Kidney tubule cell (primary cell): ENCODE measurements at regions not wholly inside any gene's neighbourhood (a gene's known extent, or its start where the extent isn't known, plus 50 kb on each side); places are given as distances from the start of the nearest gene placed in this dataset.
"Not testable (repeated sequence)": the region's sequence is repeated elsewhere in the genome, so short reads cannot be mapped to it uniquely, and the experiment has no call there.

ENCODE experiments used
- DNase-seq: peaks from one replicate; pipeline ENCODE4 v3.0.0-alpha.2; 2018; ENCODE audit warnings: low spot score

DNA sequence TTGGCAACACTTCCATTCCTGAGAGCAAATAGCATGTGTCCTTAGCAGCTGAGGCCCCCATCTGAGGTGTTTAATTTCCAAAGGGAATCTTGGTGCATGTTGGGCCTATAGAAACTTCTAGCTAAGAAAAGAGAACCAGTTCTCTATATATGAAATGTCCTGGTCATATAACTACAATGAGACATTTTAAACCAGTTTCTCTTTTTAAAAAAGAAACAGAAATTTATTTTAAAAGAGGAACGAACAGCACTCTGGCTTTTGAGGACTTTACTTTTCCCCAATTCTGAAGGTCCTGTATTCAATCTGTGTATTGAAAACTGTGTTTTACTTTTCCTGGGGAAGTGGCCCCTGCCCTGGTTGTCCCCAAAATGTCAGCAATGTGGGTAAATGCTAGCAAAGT lies 94.0 kb upstream of the FOXN2 start:
- no peak for DNase-seq

DNA sequence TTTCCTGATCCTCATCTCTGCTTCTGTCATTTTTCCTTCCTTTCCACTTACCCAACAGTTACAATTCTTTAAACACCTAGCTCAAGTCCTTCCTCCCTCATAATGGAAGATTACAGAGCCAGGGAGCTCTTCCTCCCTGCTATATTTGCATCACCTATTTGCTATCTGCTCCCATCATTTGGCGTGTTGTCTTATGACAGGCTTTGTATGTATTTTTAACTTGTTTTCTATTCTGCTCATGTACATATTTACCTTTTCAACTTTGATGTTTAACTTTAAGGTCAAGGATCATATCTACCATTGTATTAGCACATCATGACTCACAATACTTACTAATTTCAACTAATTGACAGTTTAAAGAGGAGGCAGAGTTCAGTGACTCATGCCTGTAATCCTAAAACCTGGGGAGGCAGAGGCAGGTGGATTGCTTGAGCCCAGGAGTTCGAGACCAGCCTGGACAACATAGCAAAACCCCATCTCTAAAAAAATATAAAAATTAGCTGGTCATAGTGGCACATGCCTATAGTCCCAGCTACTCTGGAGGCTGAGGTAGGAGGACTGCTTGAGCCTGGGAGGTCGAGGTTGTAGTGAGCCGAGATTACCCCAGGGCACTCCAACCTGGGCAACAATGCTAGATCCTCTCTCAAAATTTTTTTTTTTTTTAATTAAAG lies 92.5 kb upstream of the FOXN2 start:
- peak; percentile 25 for DNase-seq

DNA sequence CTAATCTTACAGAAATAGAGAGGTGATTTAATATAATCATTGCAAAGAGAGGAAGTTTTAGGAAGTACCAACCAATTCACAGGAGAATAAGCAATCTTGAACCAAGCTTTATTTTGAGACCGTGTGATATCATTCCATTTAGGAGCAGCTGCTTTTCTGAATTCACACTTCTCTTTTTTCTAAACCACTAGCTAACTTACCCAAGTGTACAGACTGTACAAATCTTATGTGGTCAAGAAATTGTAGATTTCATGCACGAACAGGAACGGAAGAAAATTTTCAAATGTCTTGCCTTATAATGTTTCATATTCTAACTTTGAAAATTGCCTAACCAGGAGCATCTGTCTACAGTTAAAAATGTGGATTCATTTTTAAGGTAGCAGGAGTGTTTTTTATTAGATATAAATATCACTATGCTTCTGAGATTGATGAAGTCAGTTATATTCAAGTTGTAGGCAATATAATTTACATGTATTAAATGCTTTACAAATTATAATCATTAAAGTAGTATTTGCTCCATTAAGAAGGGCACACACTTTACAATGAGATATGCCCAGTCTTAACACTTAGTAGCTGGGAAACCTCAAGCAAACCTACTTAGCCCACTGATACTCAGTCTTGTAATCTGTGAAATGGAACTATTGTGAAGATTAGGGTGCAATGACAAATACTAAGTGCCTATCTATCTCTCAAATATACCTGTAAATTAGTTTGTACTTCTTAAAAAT lies 86.7 kb upstream of the FOXN2 start:
- DNase-seq, result no peak

DNA sequence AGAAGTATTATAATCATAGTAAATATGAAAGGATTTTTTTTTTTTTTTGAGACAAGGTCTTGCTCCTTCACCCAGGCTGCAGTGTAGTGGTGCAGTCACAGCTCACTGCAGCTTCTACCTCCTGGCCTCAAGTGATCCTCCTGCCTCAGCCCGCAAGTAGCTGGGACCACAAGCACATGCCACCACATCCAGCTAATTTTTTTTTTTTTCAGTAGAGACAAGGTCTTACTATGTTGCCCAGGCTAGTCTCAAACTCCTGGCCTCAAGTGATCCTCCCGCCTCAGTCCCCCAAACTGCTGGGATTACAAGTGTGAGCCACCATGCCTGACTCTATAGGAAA lies 86.2 kb upstream of the FOXN2 start:
- no peak for DNase-seq

DNA sequence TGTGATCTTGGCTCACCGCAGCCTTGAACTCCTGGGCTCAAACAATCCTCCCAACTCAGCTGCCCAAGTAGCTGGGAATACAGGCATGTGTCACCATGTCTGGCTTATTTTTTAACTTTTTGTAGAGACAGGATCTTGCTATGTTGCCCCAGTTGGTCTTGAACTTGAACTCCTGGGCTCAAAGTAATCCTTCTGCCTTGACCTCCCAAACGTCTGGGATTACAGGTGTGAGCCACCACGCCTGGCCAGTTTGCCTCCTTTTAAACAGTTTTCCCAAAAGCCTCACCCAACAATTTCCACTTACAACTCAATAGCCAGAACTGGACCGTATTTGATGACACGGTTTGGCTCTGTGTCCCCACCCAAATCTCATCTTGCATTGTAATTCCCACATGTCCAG lies 85.4 kb upstream of the FOXN2 start:
- DNase-seq, result no peak

DNA sequence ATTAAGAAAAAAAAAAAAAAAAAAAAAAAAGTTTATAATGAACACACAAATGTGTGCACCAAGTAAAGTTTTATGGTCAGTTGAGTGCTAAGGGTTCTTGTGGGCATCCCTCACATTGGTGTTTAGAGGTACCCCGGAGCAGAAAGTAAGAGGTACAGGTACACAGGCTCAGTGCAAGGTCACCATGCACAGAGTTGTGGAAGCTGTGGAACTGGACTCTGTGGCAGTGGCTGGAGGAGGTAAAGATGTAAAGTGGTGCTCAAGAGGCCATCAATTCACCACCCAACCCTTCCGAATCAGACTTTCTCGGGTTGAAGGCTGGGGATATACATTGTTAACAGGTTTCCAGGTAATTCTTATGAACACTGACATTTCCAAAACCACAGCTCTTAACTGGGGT lies 83.6 kb upstream of the FOXN2 start:
- DNase-seq, result no peak

DNA sequence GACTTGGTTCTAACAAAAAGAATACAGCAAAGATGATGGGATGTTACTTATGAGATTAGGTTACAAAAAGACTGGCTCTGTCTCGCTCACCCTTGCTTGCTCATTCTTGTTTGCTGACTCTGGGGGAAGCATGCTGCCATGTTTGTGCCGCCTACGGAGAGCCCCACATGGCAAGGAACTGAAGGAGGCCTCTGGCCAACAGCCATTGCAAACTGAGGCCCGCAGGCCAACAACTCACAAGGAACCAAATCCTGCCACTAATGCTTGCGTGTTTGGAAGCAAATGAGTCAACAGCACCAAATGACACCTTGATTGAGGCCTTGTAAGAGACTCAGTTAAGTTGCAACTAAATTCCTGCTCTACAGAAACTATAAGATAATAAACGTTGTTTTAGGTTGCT lies 82.1 kb upstream of the FOXN2 start:
- DNase-seq, result no peak

DNA sequence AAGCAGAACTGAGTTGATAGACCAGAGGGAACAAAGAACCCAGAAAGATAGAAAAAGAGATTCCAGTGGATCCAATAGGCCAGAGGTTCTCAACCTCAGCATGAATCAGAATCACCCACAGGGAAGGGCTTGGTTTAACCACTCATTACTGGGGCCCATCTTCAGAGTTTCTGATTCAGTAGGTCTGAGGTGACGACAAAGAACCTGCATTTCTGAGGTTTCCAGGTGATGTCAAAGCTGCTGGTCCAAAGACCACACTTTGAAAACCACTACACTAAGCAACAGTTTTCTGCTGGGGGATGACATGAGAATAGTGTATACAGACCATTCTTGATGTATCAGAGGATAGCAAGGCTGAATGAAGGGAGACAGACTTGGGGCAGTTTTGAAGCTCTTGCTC lies 81.5 kb upstream of the FOXN2 start:
- peak; percentile 55 for DNase-seq

DNA sequence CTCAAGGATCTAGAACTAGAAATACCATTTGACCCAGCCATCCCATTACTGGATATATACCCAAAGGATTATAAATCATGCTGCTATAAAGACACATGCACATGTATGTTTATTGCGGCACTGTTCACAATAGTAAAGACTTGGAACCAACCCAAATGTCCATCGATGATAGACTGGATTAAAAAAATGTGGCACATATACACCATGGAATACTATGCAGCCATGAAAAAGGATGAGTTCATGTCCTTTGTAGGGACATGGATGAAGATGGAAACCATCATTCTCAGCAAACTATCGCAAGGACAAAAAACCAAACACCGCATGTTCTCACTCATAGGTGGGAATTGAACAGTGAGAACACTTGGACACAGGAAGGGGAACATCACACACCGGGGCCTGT lies 80.7 kb upstream of the FOXN2 start:
- DNase-seq, result not testable (repeated sequence)

DNA sequence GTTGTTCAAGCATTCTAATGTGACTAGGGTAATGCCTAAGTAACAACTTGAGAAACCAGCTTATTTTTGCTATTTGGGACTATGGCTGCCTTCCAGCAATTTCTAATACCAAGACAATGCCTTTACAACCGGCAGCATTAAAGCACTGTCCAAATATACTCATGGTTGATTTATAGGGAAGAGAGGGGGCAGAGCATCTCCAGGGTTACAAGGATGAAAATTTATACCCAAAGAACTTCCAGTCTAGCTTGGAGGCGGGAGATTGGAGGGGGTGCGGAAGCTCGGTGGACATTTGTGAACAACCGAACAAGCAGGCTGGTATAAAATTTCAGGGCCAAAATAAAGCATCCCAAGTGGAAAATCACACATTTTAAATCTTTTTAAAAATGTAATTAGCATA lies 79.4 kb upstream of the FOXN2 start:
- no peak for DNase-seq

DNA sequence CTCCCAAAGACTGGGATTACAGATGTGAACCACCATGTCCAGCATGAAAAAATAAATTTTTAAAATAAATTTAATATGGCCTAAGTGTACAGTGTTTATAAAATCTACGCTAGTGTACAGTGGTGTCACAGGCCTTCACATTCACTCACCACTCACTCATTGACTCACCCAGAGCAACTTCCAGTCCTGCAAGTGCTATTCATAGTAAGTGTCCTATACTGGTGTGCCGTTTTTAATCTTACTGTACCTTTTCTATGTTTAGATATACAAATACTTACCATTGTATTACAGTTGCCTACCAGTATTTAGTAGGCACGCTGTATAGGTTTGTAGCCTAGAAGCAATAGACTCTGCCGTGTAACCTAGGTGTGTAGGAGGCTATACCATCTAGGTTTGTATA lies 76.1 kb upstream of the FOXN2 start:
- DNase-seq, result no peak

DNA sequence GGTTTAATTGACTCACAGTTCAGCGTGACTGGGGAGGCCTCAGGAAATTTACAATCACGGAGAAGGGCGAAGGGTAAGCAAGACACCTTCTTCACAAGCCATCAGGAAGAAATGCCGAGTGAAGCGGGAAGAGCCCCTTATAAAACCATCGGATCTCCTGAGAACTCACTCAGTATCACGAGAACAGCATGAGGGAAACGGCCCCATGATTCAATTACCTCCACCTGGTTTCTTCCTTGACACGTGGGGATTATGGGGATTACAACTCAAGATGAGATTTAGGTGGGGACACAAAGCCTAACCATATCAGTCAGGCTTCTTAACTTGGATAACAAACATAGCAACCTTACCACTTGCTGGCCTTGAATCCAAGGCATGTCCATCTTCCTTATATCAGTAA lies 73.6 kb upstream of the FOXN2 start:
- no peak for DNase-seq

DNA sequence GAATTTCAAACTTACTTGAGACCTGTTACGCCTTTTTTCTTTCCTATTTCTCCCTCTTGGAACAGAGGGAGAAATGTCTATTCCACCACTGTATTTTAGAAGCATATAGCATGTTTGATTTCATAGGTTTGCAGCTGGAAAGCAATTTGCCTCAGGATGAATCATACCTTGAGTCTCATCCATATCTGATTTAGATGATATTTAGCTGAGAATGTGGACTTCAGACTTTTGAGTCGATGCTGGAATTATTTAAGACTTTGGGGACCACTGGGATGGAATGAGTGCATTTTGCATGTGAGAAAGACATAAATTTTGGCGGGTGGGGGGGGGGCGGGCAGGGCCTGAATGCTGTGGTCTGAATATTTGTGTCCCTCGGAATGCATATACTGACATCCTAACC lies 67.3 kb upstream of the FOXN2 start:
- DNase-seq, result no peak

DNA sequence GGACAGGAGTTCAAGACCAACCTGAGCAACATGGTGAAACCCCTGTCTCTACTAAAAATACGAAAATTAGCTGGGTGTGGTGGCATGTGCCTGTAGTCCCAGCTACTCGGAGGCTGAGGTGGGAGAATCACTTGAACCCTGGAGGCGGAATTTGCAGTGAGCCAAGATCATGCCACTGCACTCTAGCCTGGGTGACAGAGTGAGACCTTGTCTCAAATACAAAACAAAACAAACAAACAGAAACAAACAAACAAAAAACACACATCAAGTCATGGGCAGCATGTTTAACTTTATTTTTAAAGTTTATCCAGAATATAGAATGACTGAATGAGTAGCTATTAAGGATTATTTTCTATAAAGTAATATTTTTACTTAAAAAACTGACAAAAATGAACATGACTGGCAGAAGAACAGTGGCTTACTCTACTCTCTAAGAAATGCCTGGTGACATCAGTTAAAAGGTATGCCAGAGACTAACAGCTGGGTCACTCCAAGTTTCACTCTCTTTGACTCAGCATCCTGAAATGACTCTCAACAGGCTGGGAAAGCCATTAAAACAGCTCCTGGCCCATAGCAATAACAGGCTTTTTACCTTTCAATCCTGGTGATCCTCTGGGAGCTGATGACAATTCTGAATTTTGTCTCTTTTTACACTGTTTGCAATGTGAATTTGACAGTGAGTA lies 66.1 kb upstream of the FOXN2 start:
- DNase-seq, result peak; percentile 93

DNA sequence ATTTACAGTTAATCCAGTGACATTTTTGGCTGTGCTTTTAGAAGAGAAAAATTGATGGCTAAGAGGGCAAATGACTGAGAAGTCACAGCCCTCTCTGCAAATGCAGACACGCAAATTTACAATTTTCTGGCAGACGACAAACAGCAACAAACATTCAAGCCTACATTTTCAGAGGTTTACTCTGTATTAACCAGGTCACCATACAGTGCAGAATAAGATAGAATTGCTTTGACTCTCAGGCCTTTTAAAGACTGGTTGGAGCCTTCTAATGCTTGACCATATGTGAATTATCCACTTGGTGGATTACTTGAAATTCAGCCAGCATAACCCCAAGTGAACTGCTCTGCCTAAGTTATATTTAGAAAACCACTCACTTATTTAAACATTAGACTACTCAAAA lies 65.5 kb upstream of the FOXN2 start:
- DNase-seq, result peak; percentile 32

DNA sequence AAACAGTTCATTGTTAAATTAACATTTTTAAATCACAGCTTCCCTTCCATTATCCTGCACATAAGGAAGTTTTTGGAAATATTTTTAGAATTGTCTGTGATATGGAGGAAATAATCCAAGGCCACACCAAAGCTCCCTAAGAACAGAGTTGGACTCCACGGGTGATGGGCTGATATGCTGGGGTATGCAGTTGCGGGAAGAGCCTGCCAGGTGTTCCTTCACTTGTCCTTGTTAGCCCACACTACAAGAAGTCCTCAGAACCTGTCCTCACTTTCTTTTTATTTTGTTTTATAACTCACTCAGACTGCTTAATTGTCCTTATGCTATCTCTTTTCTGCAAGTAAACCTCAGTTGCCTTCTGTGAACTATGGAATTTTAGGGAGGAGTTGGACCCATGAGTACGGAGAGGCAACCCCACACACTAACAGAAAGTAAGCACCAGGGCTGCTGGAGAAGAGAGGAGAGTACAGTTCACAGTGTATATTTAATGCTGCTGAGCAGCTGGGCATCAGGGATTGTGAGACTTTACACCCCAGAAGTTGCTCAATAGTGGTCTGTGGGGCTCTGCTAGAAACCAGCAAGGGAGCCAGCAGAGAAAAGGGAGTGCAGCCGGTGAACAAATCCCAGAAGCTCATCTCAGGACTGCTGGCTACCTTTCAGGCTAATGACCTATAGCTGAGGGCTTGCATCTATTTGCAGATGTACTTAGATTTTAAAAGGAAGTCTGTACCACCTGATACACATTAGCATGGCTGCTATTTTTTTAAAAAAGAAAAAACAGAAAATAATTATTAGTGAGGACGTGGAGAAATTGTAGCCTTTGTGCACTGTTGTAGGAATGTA lies 64.6 kb upstream of the FOXN2 start:
- DNase-seq, result no peak

DNA sequence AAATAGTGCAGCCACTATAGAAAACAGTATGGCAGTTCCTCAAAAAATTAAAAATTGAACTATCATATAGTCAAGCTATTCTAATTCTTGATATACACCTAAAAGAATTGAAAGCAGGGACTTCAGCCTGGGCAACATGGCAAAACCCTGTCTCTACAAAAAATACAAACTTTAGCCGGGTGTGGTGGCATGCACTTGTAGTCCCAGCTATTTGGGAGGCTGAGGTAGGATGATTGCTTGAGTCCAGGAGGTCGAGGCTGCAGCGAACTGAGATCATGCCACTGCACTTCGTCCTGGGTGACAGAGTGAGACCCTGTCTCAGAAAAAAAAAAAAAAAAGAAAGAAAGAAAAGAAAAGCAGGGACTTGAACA lies 64.0 kb upstream of the FOXN2 start:
- DNase-seq, result no peak

DNA sequence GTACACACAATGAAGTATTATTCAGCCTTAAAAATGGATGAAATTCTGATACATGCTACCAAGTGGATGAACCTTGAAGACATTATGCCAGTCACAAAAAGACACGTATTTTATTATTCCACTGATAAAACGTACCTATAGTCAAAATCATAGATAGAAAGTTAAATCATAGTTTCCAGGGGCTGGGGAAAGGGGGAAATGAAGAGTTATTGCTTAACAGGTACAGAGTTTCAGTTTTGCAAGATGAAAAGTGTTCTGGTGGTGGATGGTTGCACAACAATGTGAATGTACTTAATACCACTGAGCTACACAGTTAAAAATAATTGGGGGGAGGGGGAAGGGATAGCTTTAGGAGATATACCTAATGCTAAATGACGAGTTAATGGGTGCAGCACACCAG lies 63.5 kb upstream of the FOXN2 start:
- no peak for DNase-seq

DNA sequence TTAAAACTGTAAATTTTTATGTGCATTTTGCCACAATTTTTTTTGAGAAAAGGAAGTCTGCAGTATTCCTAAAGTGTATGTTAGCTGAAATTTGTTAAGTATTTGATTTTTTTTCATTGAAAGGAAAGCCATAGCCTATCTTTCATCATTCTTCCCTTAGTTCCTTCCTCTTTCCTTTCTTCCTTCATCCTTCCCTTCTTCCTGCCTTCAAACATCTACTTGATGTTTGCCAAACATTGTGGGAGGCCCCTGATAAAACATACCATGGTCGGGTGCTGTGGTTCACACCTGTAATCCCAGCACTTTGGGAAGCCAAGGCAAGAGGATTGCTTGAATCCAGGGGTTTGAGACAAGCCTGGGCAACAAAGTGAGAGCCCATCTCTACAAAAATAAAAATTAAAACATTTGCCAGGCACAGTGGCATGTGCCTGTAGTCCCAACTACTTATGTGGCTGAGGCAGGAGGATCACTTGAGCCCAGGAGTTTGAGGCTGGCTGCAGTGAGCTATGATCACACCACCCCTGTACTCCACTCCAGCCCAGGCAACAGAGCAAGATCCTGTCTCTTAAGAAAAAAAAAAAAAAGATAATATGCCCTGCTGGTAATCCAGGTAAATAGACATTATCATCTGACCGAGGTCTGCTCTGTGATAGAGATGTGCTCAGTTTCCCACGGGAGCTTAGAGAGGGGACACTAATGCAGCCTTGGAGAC lies 62.9 kb upstream of the FOXN2 start:
- no peak for DNase-seq

DNA sequence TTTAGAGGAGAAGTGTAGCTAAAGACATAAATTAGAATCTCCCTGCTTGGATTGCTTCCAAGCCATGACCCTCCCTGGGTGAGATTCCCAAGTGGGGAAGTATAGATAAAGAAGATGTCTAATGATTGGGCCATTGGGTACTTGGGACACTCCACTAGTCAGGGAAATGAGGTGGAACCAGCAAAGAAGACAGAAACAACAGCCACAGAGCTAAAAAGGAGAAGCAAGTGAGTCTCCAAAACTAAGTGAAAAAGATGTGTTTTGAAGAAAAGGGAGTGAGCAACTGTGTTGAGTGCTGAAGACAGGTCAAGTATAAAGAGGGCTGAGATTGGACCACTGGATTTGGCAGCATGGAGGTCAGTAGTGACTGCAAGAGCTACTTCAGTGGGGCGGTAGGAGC lies 61.2 kb upstream of the FOXN2 start:
- no peak for DNase-seq

DNA sequence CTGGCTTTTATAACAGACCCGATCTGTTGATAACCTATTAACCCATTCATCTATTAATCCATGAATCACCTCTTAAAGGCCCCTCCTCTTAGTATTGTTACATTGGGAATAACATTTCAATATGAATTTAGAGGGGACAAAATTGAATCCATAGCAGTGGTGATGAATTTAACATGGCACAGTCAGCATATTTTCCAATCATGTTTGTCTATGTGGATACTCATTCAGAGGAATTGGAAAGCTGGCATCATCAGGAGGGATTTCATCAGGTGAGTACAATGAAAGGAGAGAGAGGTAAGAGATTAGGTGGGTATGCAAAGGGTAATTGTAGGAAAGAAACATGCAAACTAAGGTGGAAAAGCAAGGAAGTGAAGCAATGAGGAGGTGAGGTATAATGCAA lies 59.6 kb upstream of the FOXN2 start:
- DNase-seq, result no peak

DNA sequence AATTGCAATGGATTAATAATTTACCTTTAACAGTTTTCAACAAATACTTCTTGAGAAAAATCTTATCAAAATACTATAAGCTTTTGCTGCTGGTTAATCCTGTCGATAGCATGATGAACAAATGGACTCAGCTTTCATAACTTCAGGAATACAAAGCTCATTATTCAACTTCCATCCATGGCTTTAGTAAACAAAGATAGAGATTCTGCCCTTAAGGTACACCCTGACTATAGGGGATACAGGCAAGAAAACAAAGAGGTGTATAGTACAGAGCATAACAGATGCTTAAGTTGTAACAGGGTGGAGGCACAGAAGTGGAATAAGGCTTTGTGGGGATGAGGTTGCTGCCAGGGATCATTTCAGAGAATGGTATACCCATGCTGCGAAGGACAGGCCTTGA lies 57.0 kb upstream of the FOXN2 start:
- DNase-seq, result no peak
